Pancreas (tissue), 10 donors: ENCODE measurements at regions not wholly inside any gene's neighbourhood (a gene's known extent, or its start where the extent isn't known, plus 50 kb on each side); places are given as distances from the start of the nearest gene placed in this dataset.
A peak's percentile ranks its signal among the peaks of the same experiment; 100 is the strongest.

Source experiments
- ATAC-seq, 4 donors: fragments of 200-7000 bp; cut with Tn5 transposase; one replicate each; pipeline versions ENCODE4 v1.8.0 to v1.9.1; 2020; ENCODE audit warnings: mild to moderate bottlenecking in 4 of 4, moderate library complexity in 4 of 4
- DNase-seq, 6 donors: peaks; one replicate each; pipeline ENCODE4 v3.0.0-alpha.2; 2020
- FAIRE-seq: peaks from 2 replicates; lab custom pipeline; 2012; peaks lifted over from hg19 to GRCh38; lab: Jason Lieb, UNC
- H3K27ac ChIP-seq, 4 donors: fragments of 200-600 bp; sonication (generic); 1 replicate in 3 of 4; 2 replicates in 1 of 4; pipeline versions ENCODE4 v1.5.0 to v1.8.0; 2020
- H3K27me3 ChIP-seq, 4 donors: fragments of 200-600 bp; one replicate each; pipeline ENCODE4 v1.8.0; 2021
- H3K36me3 ChIP-seq, 3 donors: fragments of 200-600 bp; sonication (generic) in 1 of 3; one replicate each; pipeline versions ENCODE4 v1.5.0 to v1.8.0; 2020 to 2021
- H3K4me1 ChIP-seq, 3 donors: fragments of 200-600 bp; one replicate each; pipeline ENCODE4 v1.8.0; 2021
- H3K4me3 ChIP-seq, 4 donors: fragments of 200-600 bp; sonication (generic) in 2 of 4; one replicate each; pipeline versions ENCODE4 v1.5.0 to v1.8.0; 2020 to 2021
- H3K9me3 ChIP-seq, 4 donors: fragments of 200-600 bp; one replicate each; pipeline ENCODE4 v1.8.0; 2021
- CTCF ChIP-seq, 4 donors: fragments of 200-600 bp; sonication (generic) in 3 of 4; IDR thresholded peaks; one replicate each; pipeline versions ENCODE4 v1.5.0 to v1.8.0; 2021; ENCODE audit warnings: antibody characterized with exemption in 4 of 4
- WGBS, 2 donors: extraction: QIAGEN DNeasy Blood & Tissue Kit; methylation state at CpG; one replicate each; pipeline ENCODE4 v1.1.7; 2013; 5-methylcytosine and 5-hydroxymethylcytosine counted together
- intact Hi-C, 3 donors: fragments of 100-400 bp; cut with DNase I; formaldehyde crosslinking; loops; one replicate each; pipeline versions ENCODE4 v1.11.1 to v1.14.2; 2022
- donor health status: healthy with polysubstance abuse.
- donor health status: DM: no; HTN: no; CAD: no; lungs with moderate emphysema.
- donor health status: DM: no; HTN: no; CAD: no.
- donor health status: control.
- donor health status: control.
- donor health status: Bipolar disorder and iron deficiency.
- donor health status: DM: yes; HTN: yes; CAD: no.
- donor health status: DM: no; HTN: no; CAD: no.
- donor health status: DM: no; HTN: no; CAD: no.
- donor health status: DM: yes; HTN: yes; CAD: no.

GRCh38 chr1:87781554-87781953, 452.9 kb downstream of the LMO4 start:
- H3K27ac ChIP-seq: no peak overlapping the region
- ATAC-seq: no peak
- intact Hi-C loops: no loop called here
- FAIRE-seq: no peak
- H3K36me3 ChIP-seq: no peaks in the 10 kb centered on the region
- H3K27me3 ChIP-seq: no peaks in the 10 kb centered on the region
- H3K4me1 ChIP-seq: peaks cover 3 to 12% (median 9%) of the 10 kb centered on the region in 3 donors
- no peaks in the 10 kb centered on the region for H3K9me3 ChIP-seq
- no peak overlapping the region for H3K4me3 ChIP-seq
- DNase-seq: no peak
- TF ChIP-seq CTCF (IDR thresholded peaks at IDR 0.05): no peak
- 81 to 98% methylated on average over 1 of the region's 1 CpG for WGBS, 2 donors

GRCh38 chr1:87783315-87783714, 454.6 kb downstream of the LMO4 start:
- Histone ChIP-seq H3K4me3 (no peak overlapping the region), H3K9me3 (no peaks in the 10 kb centered on the region), H3K27me3 (no peaks in the 10 kb centered on the region), H3K27ac (peak overlapping the region in 2 of 4 donors; percentile 42 to 64), H3K4me1 (peaks cover 11 to 24% (median 14%) of the 10 kb centered on the region in 3 donors), H3K36me3 (no peaks in the 10 kb centered on the region)
- DNase-seq (no peak), FAIRE-seq (no peak), ATAC-seq (peak in 3 of 4 donors; percentile 40 to 53 (median 51))
- no peak for TF ChIP-seq CTCF (IDR thresholded peaks at IDR 0.05)
- 59 to 69% methylated on average over 2 of the region's 2 CpGs for WGBS, 2 donors
- intact Hi-C loops: no loop called here

- FAIRE-seq (no peak), DNase-seq (no peak), ATAC-seq (no peak)
- Histone ChIP-seq H3K36me3 (no peaks in the 10 kb centered on the region), H3K4me3 (no peak overlapping the region), H3K27me3 (no peaks in the 10 kb centered on the region), H3K9me3 (no peaks in the 10 kb centered on the region), H3K4me1 (peaks cover 11 to 24% (median 14%) of the 10 kb centered on the region in 3 donors), H3K27ac (no peak overlapping the region)
- intact Hi-C loops: no loop called here
- no peak for TF ChIP-seq CTCF (IDR thresholded peaks at IDR 0.05)
- WGBS, 2 donors: 53 to 64% methylated on average over 1 of the region's 1 CpG
Observed at GRCh38 chr1:87785386-87785785, 456.7 kb downstream of the LMO4 start.

GRCh38 chr1:87786229-87786628, 457.5 kb downstream of the LMO4 start:
- Histone ChIP-seq H3K4me3 (no peak overlapping the region), H3K27ac (peak overlapping the region in 2 of 4 donors; percentile 12 to 45), H3K36me3 (no peaks in the 10 kb centered on the region), H3K9me3 (no peaks in the 10 kb centered on the region), H3K27me3 (no peaks in the 10 kb centered on the region), H3K4me1 (peaks cover 11 to 24% (median 14%) of the 10 kb centered on the region in 3 donors)
- intact Hi-C loops: no loop called here
- ATAC-seq (peak in 3 of 4 donors; percentile 11 to 66 (median 61)), FAIRE-seq (no peak), DNase-seq (no peak)
- WGBS, 2 donors: 13 to 20% methylated on average over 1 of the region's 1 CpG
- TF ChIP-seq CTCF (IDR thresholded peaks at IDR 0.05): no peak

GRCh38 chr1:87786861-87787545, 458.3 kb downstream of the LMO4 start:
- WGBS, 2 donors: 50 to 56% methylated on average over 5 of the region's 5 CpGs
- no peak for TF ChIP-seq CTCF (IDR thresholded peaks at IDR 0.05)
- ATAC-seq (peak; percentile 35 to 84 (median 73)), DNase-seq (no peak), FAIRE-seq (no peak)
- Histone ChIP-seq H3K27ac (peak overlapping the region in 1 of 4 donors; percentile 45), H3K4me3 (no peak overlapping the region), H3K27me3 (no peaks in the 10 kb centered on the region), H3K4me1 (peaks cover 11 to 24% (median 14%) of the 10 kb centered on the region in 3 donors), H3K36me3 (no peaks in the 10 kb centered on the region), H3K9me3 (no peaks in the 10 kb centered on the region)
- intact Hi-C loops: no loop called here
